ENCODE measurements at regions not wholly inside any gene's neighbourhood (a gene's known extent, or its start where the extent isn't known, plus 50 kb on each side); places are given as distances from the start of the nearest gene placed in this dataset.

DNA sequence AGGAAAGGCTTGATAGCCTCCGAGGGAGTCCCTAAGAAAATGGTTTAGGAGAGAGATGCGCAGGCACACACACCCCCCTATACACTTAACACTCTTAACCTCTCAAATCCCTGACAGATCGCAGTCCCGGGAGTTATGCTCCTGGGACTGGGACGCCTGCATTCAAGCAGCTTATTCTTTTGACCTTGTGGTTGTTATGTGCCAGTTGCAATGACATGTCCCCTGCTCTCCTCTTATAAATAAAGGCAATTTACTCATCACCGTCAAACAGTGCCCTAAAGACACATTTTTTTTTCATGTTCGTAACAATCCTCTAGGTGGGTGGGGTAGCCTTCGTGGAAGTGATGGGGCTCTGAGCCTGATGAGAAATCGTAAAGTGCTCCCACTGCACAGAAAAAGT, 162.2 kb downstream of the LRRC30 start:
- intact Hi-C loops (cut with micrococcal nuclease): no loop called here
- Histone ChIP-seq H3K79me2 (ENCODE audit: control insufficient read depth, insufficient read depth, low read length) (no peaks in the 10 kb centered on the region), H3K27me3 (ENCODE audit: control insufficient read depth in 2 of 2, insufficient read depth in 2 of 2, low read length in 2 of 2) (peaks cover 5 to 8% of the 10 kb centered on the region in 2 experiments), H3K9me3 (replicated peaks; ENCODE audit: control insufficient read depth, insufficient read depth, low read length) (no peaks in the 10 kb centered on the region), H3K4me3 (replicated peaks in 1 of 3; ENCODE audit: insufficient read depth in 1 of 3, low read depth in 1 of 3, low read length in 3 of 3) (no peak overlapping the region), H3K4me2 (ENCODE audit: insufficient read depth, low read length) (no peak overlapping the region), H3K27ac (ENCODE audit: insufficient read depth, low read depth, low read length) (no peak overlapping the region), H3K36me3 (ENCODE audit: control insufficient read depth in 2 of 2, extremely low read depth in 1 of 2, insufficient read depth in 2 of 2, low read length in 2 of 2) (no peaks in the 10 kb centered on the region), H3K4me1 (ENCODE audit: control insufficient read depth, extremely low read depth, insufficient read depth, low read length) (no peaks in the 10 kb centered on the region), H4K20me1 (replicated peaks; ENCODE audit: control insufficient read depth, extremely low read depth, insufficient read depth, low read length) (no peaks in the 10 kb centered on the region), H2AFZ (ENCODE audit: low read depth, low read length) (no peak overlapping the region), H3K9ac (replicated peaks; ENCODE audit: extremely low read depth, insufficient read depth, low read length) (no peak overlapping the region), H3K9me1 (replicated peaks; ENCODE audit: control insufficient read depth, extremely low read depth, insufficient read depth, low read length) (no peaks in the 10 kb centered on the region)
- ChIA-PET POLR2A (interaction anchor here (0.6 kb wide), 1 partner anchor 290 kb away, joined by 3 read pairs; no protein-coding TSS in a partner anchor), CTCF (interaction anchor here (1.4 kb wide), 1 partner anchor 60 kb away, joined by 4 read pairs; no protein-coding TSS in a partner anchor)
- dilution Hi-C loops (cut with MboI; ENCODE audit: extremely low pct_ligation_motif_present, low sequenced_read_pairs): no loop called here
- FAIRE-seq: no peak
- BruUV-seq (replicated peaks): no TSS peak
- TF ChIP-seq JUN (IDR thresholded peaks at IDR 0.05; ENCODE audit: borderline replicate concordance, insufficient read depth, insufficient read length, low read depth) (no peak), POLR2AphosphoS5 (IDR thresholded peaks at IDR 0.05; ENCODE audit: insufficient read depth, low read depth, low read length) (no peak), EZH2 (IDR thresholded peaks at IDR 0.05; ENCODE audit: borderline replicate concordance, low read depth, low read length, severe bottlenecking) (no peak), MYC (IDR thresholded peaks at IDR 0.05; ENCODE audit: low read depth, low read length) (no peak), FOS (IDR thresholded peaks at IDR 0.05; ENCODE audit: borderline replicate concordance, insufficient read depth, low read length) (no peak), POLR2A (IDR thresholded peaks at IDR 0.05; ENCODE audit: low read depth, low read length) (no peak), GATA2 (IDR thresholded peaks at IDR 0.05; ENCODE audit: insufficient read depth, insufficient read length, low read depth, low read length) (no peak)
- TF ChIP-seq, protein P1, sequence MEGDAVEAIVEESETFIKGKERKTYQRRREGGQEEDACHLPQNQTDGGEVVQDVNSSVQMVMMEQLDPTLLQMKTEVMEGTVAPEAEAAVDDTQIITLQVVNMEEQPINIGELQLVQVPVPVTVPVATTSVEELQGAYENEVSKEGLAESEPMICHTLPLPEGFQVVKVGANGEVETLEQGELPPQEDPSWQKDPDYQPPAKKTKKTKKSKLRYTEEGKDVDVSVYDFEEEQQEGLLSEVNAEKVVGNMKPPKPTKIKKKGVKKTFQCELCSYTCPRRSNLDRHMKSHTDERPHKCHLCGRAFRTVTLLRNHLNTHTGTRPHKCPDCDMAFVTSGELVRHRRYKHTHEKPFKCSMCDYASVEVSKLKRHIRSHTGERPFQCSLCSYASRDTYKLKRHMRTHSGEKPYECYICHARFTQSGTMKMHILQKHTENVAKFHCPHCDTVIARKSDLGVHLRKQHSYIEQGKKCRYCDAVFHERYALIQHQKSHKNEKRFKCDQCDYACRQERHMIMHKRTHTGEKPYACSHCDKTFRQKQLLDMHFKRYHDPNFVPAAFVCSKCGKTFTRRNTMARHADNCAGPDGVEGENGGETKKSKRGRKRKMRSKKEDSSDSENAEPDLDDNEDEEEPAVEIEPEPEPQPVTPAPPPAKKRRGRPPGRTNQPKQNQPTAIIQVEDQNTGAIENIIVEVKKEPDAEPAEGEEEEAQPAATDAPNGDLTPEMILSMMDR (IDR thresholded peaks at IDR 0.05; ENCODE audit: extremely low read depth in 1 of 2, insufficient read depth in 1 of 2, low read depth in 1 of 2, low read length in 2 of 2): no peak
- TF ChIP-seq, protein P2, sequence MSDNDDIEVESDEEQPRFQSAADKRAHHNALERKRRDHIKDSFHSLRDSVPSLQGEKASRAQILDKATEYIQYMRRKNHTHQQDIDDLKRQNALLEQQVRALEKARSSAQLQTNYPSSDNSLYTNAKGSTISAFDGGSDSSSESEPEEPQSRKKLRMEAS (IDR thresholded peaks at IDR 0.05; ENCODE audit: insufficient read depth, insufficient read length): no peak
- no peak for DNase-seq (ENCODE audit: low read depth, low spot score)

All from endothelial cell of umbilical vein (primary cell).